ENCODE measurements at regions not wholly inside any gene's neighbourhood (a gene's known extent, or its start where the extent isn't known, plus 50 kb on each side); places are given as distances from the start of the nearest gene placed in this dataset.

DNA sequence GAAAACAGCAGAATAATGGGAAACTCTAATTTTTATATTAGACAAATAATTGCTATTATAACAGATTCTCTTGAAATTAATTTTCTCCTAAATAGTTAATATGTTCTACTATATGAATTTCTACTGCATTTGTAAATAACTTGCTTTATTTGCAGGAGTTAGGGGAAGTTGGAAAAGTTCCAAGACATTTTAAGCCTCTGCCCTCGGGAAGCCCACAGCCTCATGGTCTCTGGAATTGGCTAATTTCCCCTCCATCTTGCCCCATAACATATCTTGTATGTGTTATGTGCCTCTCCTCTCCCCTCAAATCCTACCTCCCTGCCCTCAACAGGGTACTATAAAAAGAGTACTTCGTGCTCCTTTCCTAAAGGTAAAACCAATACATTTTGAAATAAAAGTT is 271.4 kb upstream of the NR5A2 start:
- Histone ChIP-seq H2BK12ac (ENCODE audit: low read length) (no peak overlapping the region), H3K9ac (ENCODE audit: low read length) (no peak overlapping the region), H2AK5ac (ENCODE audit: low read length) (no peak overlapping the region)

DNA sequence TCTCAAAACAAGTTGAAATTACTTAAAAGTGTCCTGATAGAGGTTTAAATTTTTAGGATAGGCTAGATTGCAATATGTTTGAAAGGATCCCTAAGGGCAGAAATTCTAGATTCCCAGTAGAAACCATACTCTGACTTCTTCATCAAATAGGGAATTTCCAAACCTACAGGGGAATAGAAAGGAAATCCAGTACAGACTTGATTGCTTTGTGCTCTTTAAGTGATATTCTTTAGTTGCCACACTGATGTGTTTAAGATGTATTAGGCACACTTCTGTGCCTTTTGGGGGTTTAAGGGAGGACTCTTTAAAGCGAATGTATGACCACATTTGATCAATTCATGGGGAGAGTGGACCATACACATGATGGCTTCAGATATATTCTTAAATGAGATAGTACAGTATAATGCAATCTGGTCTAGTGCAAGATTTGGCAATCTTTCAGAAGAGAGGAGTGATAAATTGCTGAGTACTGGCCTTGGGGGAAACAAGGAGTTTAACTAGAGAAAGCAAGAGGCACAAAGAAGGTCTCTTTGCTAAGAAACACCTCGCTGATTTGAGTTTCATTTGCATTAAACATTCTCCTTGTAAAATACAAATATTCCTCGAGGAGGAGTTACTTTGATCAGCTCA is 268.8 kb upstream of the NR5A2 start:
- H3K18ac ChIP-seq (ENCODE audit: low read length), result no peak overlapping the region
- H3K27me3 ChIP-seq (ENCODE audit: insufficient read depth, low read length), result no peaks in the 10 kb centered on the region
- H2BK120ac ChIP-seq (ENCODE audit: insufficient read depth, low read length, poor library complexity), result no peak overlapping the region
- H3K4ac ChIP-seq (ENCODE audit: low read depth, low read length), result no peak overlapping the region
- no peak overlapping the region for H4K91ac ChIP-seq (ENCODE audit: low read depth, low read length)
- H3K4me1 ChIP-seq (ENCODE audit: control insufficient read depth in 1 of 2, insufficient read depth in 2 of 2, low read length in 2 of 2), result peaks cover 0 to 2% of the 10 kb centered on the region in 2 experiments
- no peak overlapping the region for H3K4me2 ChIP-seq (ENCODE audit: low read length)
- H3K79me1 ChIP-seq (ENCODE audit: low read length), result no peaks in the 10 kb centered on the region
- H3K23ac ChIP-seq (ENCODE audit: low read length), result no peak overlapping the region
- H2BK12ac ChIP-seq (ENCODE audit: low read length), result no peak overlapping the region
- H3K36me3 ChIP-seq (ENCODE audit: control insufficient read depth in 1 of 2, insufficient read depth in 2 of 2, low read length in 2 of 2), result no peaks in the 10 kb centered on the region
- DNase-seq, result no peak
- H2AFZ ChIP-seq (ENCODE audit: insufficient read depth, low read length, poor library complexity), result no peak overlapping the region
- H4K12ac ChIP-seq (ENCODE audit: low read depth, low read length), result no peak overlapping the region
- H3K14ac ChIP-seq (ENCODE audit: low read length), result no peak overlapping the region
- no CpG with 5 or more reads among the region's 3 CpGs for WGBS (ENCODE audit: extremely low coverage, insufficient coverage, insufficient read length)
- no peak overlapping the region for H2BK5ac ChIP-seq (ENCODE audit: low read depth, low read length, poor library complexity)
- no peaks in the 10 kb centered on the region for H3K79me2 ChIP-seq (ENCODE audit: control insufficient read depth, insufficient read depth, low read length, poor library complexity)
- H3K27ac ChIP-seq (ENCODE audit: low read depth, low read length), result no peak overlapping the region
- H3K4me3 ChIP-seq (ENCODE audit: low read depth, low read length), result no peak overlapping the region
- H3K9me3 ChIP-seq (ENCODE audit: insufficient read depth, low read depth, low read length), result no peaks in the 10 kb centered on the region
- no peak overlapping the region for H2AK5ac ChIP-seq (ENCODE audit: low read length)
- H3K9ac ChIP-seq (ENCODE audit: low read length), result no peak overlapping the region
- H4K8ac ChIP-seq (ENCODE audit: low read depth, low read length), result no peak overlapping the region

More for the DNA sequence above, 271.4 kb upstream of the NR5A2 start:
- Histone ChIP-seq H4K12ac (ENCODE audit: low read depth, low read length) (no peak overlapping the region), H2BK5ac (ENCODE audit: low read depth, low read length, poor library complexity) (no peak overlapping the region), H4K91ac (ENCODE audit: low read depth, low read length) (no peak overlapping the region), H3K79me1 (ENCODE audit: low read length) (no peaks in the 10 kb centered on the region), H3K9me3 (ENCODE audit: insufficient read depth, low read depth, low read length) (no peaks in the 10 kb centered on the region), H3K14ac (ENCODE audit: low read length) (no peak overlapping the region), H3K4me1 (ENCODE audit: control insufficient read depth in 1 of 2, insufficient read depth in 2 of 2, low read length in 2 of 2) (peaks cover 0 to 2% of the 10 kb centered on the region in 2 experiments), H3K36me3 (ENCODE audit: control insufficient read depth in 1 of 2, insufficient read depth in 2 of 2, low read length in 2 of 2) (no peaks in the 10 kb centered on the region), H3K23ac (ENCODE audit: low read length) (no peak overlapping the region), H2AFZ (ENCODE audit: insufficient read depth, low read length, poor library complexity) (no peak overlapping the region), H3K4me2 (ENCODE audit: low read length) (no peak overlapping the region), H3K18ac (ENCODE audit: low read length) (no peak overlapping the region), H4K8ac (ENCODE audit: low read depth, low read length) (no peak overlapping the region), H3K27ac (ENCODE audit: low read depth, low read length) (no peak overlapping the region), H2BK120ac (ENCODE audit: insufficient read depth, low read length, poor library complexity) (no peak overlapping the region), H3K4ac (ENCODE audit: low read depth, low read length) (no peak overlapping the region), H3K4me3 (ENCODE audit: low read depth, low read length) (no peak overlapping the region), H3K27me3 (ENCODE audit: insufficient read depth, low read length) (no peaks in the 10 kb centered on the region), H3K79me2 (ENCODE audit: control insufficient read depth, insufficient read depth, low read length, poor library complexity) (no peaks in the 10 kb centered on the region)
- WGBS (ENCODE audit: extremely low coverage, insufficient coverage, insufficient read length), result no CpG with 5 or more reads among the region's 2 CpGs
- DNase-seq, result no peak

DNA sequence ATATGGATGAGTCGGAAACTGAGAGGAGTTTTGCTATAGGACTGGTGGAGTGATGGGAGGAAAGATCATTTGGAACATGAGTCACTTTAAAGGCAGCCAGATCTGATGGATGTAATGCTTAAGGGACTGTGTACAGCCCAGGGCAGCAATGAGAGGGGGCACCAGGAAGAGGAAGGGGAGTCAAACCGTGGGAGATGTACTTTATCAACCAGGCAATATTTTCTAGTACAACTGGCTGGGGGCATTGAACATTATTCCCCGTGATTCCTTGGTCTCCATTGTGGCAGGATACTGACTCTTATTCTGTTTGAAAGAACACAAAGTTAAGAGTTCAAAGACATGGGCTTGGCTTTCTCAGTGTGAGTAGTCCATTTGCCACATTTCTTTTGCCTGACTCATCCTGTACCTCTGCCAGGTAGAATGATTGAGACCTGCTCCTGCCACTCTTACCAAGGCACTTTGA is 268.2 kb upstream of the NR5A2 start:
- DNase-seq, result peak; percentile 8 to 33
- Histone ChIP-seq H2BK120ac (ENCODE audit: insufficient read depth, low read length, poor library complexity) (no peak overlapping the region), H3K27ac (ENCODE audit: low read depth, low read length) (no peak overlapping the region), H3K9ac (ENCODE audit: low read length) (no peak overlapping the region), H2BK5ac (ENCODE audit: low read depth, low read length, poor library complexity) (no peak overlapping the region), H3K9me3 (ENCODE audit: insufficient read depth, low read depth, low read length) (no peaks in the 10 kb centered on the region), H2BK12ac (ENCODE audit: low read length) (no peak overlapping the region), H4K91ac (ENCODE audit: low read depth, low read length) (no peak overlapping the region), H3K36me3 (ENCODE audit: control insufficient read depth in 1 of 2, insufficient read depth in 2 of 2, low read length in 2 of 2) (no peaks in the 10 kb centered on the region), H3K79me1 (ENCODE audit: low read length) (no peaks in the 10 kb centered on the region), H3K4me2 (ENCODE audit: low read length) (no peak overlapping the region), H3K79me2 (ENCODE audit: control insufficient read depth, insufficient read depth, low read length, poor library complexity) (no peaks in the 10 kb centered on the region), H2AFZ (ENCODE audit: insufficient read depth, low read length, poor library complexity) (no peak overlapping the region), H4K12ac (ENCODE audit: low read depth, low read length) (no peak overlapping the region), H2AK5ac (ENCODE audit: low read length) (no peak overlapping the region), H3K4me3 (ENCODE audit: low read depth, low read length) (no peak overlapping the region), H3K4ac (ENCODE audit: low read depth, low read length) (no peak overlapping the region), H3K23ac (ENCODE audit: low read length) (no peak overlapping the region), H3K14ac (ENCODE audit: low read length) (no peak overlapping the region), H4K8ac (ENCODE audit: low read depth, low read length) (no peak overlapping the region), H3K27me3 (ENCODE audit: insufficient read depth, low read length) (no peaks in the 10 kb centered on the region), H3K18ac (ENCODE audit: low read length) (no peak overlapping the region), H3K4me1 (ENCODE audit: control insufficient read depth in 1 of 2, insufficient read depth in 2 of 2, low read length in 2 of 2) (peaks cover 0 to 2% of the 10 kb centered on the region in 2 experiments)
- no CpG with 5 or more reads among the region's 3 CpGs for WGBS (ENCODE audit: extremely low coverage, insufficient coverage, insufficient read length)

DNA sequence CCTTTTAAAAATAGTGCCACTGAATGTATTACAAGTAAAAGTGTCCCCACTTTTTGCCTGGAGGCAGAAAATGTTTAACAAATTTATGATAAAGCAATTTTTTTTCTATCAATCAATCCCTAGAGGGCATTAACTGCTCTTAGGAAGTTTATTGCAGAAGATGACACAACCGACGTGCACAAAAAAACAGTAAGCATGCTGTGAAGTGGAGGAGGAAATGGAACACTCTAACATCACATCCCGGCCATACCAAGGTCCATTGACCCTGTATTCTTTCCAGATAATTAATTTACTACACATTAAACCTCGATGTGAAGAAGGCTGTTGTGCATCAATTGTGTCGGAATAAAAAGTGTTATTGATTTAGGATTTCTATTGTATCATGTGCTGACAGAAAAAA is 264.9 kb upstream of the NR5A2 start:
- Histone ChIP-seq H2AK5ac (ENCODE audit: low read length) (no peak overlapping the region), H2AFZ (ENCODE audit: insufficient read depth, low read length, poor library complexity) (no peak overlapping the region), H3K4me3 (ENCODE audit: low read depth, low read length) (no peak overlapping the region), H3K9ac (ENCODE audit: low read length) (no peak overlapping the region), H2BK120ac (ENCODE audit: insufficient read depth, low read length, poor library complexity) (no peak overlapping the region), H3K14ac (ENCODE audit: low read length) (no peak overlapping the region), H2BK12ac (ENCODE audit: low read length) (no peak overlapping the region), H3K4me2 (ENCODE audit: low read length) (no peak overlapping the region), H3K27ac (ENCODE audit: low read depth, low read length) (no peak overlapping the region), H3K23ac (ENCODE audit: low read length) (no peak overlapping the region), H4K91ac (ENCODE audit: low read depth, low read length) (no peak overlapping the region), H3K79me2 (ENCODE audit: control insufficient read depth, insufficient read depth, low read length, poor library complexity) (no peaks in the 10 kb centered on the region), H4K8ac (ENCODE audit: low read depth, low read length) (no peak overlapping the region), H3K27me3 (ENCODE audit: insufficient read depth, low read length) (no peaks in the 10 kb centered on the region), H2BK5ac (ENCODE audit: low read depth, low read length, poor library complexity) (no peak overlapping the region), H3K79me1 (ENCODE audit: low read length) (no peaks in the 10 kb centered on the region), H4K12ac (ENCODE audit: low read depth, low read length) (no peak overlapping the region), H3K9me3 (ENCODE audit: insufficient read depth, low read depth, low read length) (no peaks in the 10 kb centered on the region), H3K18ac (ENCODE audit: low read length) (no peak overlapping the region), H3K4ac (ENCODE audit: low read depth, low read length) (no peak overlapping the region), H3K4me1 (ENCODE audit: control insufficient read depth in 1 of 2, insufficient read depth in 2 of 2, low read length in 2 of 2) (peaks cover 0 to 2% of the 10 kb centered on the region in 2 experiments), H3K36me3 (ENCODE audit: control insufficient read depth in 1 of 2, insufficient read depth in 2 of 2, low read length in 2 of 2) (no peaks in the 10 kb centered on the region)
- WGBS (ENCODE audit: extremely low coverage, insufficient coverage, insufficient read length), result no CpG with 5 or more reads among the region's 5 CpGs
- DNase-seq, result no peak

Data from trophoblast cell (in vitro differentiated cells and primary cell).